IMR-90 (cell line): ENCODE measurements at regions not wholly inside any gene's neighbourhood (a gene's known extent, or its start where the extent isn't known, plus 50 kb on each side); places are given as distances from the start of the nearest gene placed in this dataset.

Experiments
- ATAC-seq: fragments of 200-7000 bp; cut with Tn5 transposase; 2 replicates; pipeline ENCODE4 v1.9.1; 2020; ENCODE audit warnings: low read depth, mild to moderate bottlenecking, moderate library complexity
- BruUV-seq: library from RNA; stranded (reverse); fragments of 400-500 nt; replicated peaks from 2 replicates; lab custom pipeline; 2021; lab: Mats Ljungman, UMichigan
- CTCF ChIA-PET: fragments of 300-600 bp; formaldehyde crosslinking; extraction: SDS; loops from one replicate; lab custom pipeline; 2021; ENCODE audit warnings: antibody characterized with exemption; lab: Yijun Ruan, JAX
- POLR2A ChIA-PET: fragments of 300-600 bp; sonication (Branson Sonifier 250); formaldehyde crosslinking; loops from one replicate; lab custom pipeline; 2022; ENCODE audit warnings: antibody characterized with exemption; ENCODE audit not compliant: unreplicated experiment; lab: Charles Lee
- DNase-seq: peaks from one replicate; pipeline ENCODE4 v3.0.0; 2013
- H2AFZ ChIP-seq: replicated peaks from 2 replicates; pipeline ENCODE3; 2013; ENCODE audit warnings: low read length, mild to moderate bottlenecking; ENCODE audit not compliant: poor library complexity
- H2AK5ac ChIP-seq: 2 replicates; pipeline ENCODE4 v1.6.1; 2013; ENCODE audit warnings: low read depth, low read length, inconsistent platforms
- H2AK9ac ChIP-seq: replicated peaks from 2 replicates; pipeline ENCODE3; 2013; ENCODE audit warnings: mild to moderate bottlenecking, low read depth, low read length, moderate library complexity; ENCODE audit not compliant: poor library complexity
- H2BK120ac ChIP-seq: 2 replicates; pipeline ENCODE4 v1.6.1; 2013; ENCODE audit warnings: low read depth, low read length, inconsistent platforms
- H2BK15ac ChIP-seq: 3 replicates; pipeline ENCODE4 v1.6.1; 2013; ENCODE audit warnings: low read depth, low read length, inconsistent platforms
- H2BK20ac ChIP-seq: 2 replicates; pipeline ENCODE4 v1.6.1; 2013; ENCODE audit warnings: low read depth, mild to moderate bottlenecking, inconsistent platforms, low read length, moderate library complexity
- H2BK5ac ChIP-seq: 2 replicates; pipeline ENCODE4 v1.6.1; 2013; ENCODE audit warnings: mild to moderate bottlenecking, low read depth, low read length, inconsistent platforms; ENCODE audit not compliant: poor library complexity, severe bottlenecking
- H3K14ac ChIP-seq: replicated peaks from 2 replicates; pipeline ENCODE4 v1.6.1; 2013; ENCODE audit warnings: low read depth, low read length, inconsistent platforms
- H3K18ac ChIP-seq: 2 replicates; pipeline ENCODE4 v1.6.1; 2013; ENCODE audit warnings: low read depth, low read length, control low read depth
- H3K23ac ChIP-seq: 2 replicates; pipeline ENCODE4 v1.6.1; 2013; ENCODE audit warnings: low read depth, low read length, inconsistent platforms
- H3K27ac ChIP-seq: 2 replicates; pipeline ENCODE4 v1.5.1; 2013; ENCODE audit warnings: mild to moderate bottlenecking, control low read depth, low read length; ENCODE audit not compliant: insufficient read depth
- H3K27me3 ChIP-seq: 2 replicates; pipeline ENCODE4 v1.6.1; 2013; ENCODE audit warnings: low read length; ENCODE audit not compliant: control insufficient read depth, insufficient read depth
- H3K36me3 ChIP-seq: 2 replicates; pipeline ENCODE4 v1.6.1; 2013; ENCODE audit warnings: low read length, mixed read lengths; ENCODE audit not compliant: control insufficient read depth, insufficient read depth
- H3K4ac ChIP-seq: 2 replicates; pipeline ENCODE4 v1.6.1; 2013; ENCODE audit warnings: low read depth, low read length, inconsistent platforms
- H3K4me1 ChIP-seq: 2 replicates; pipeline ENCODE4 v1.6.1; 2013; ENCODE audit warnings: low read length, mixed read lengths; ENCODE audit not compliant: control insufficient read depth, insufficient read depth
- H3K4me2 ChIP-seq: 2 replicates; pipeline ENCODE4 v1.6.1; 2013; ENCODE audit warnings: low read depth, mild to moderate bottlenecking, control low read depth, low read length, moderate library complexity
- H3K4me3 ChIP-seq: 2 replicates; pipeline ENCODE4 v1.5.1; 2013; ENCODE audit warnings: low read depth, mild to moderate bottlenecking, control low read depth, low read length, moderate library complexity; ENCODE audit not compliant: insufficient read depth
- H3K56ac ChIP-seq: 2 replicates; pipeline ENCODE4 v1.6.1; 2013; ENCODE audit warnings: low read length, inconsistent platforms; ENCODE audit not compliant: insufficient read depth; ENCODE audit errors: extremely low read depth
- H3K79me1 ChIP-seq, 2 experiments: 2 replicates each; pipeline ENCODE4 v1.6.1; 2013; ENCODE audit warnings: low read length in 2 of 2, inconsistent platforms in 1 of 2, low read depth in 1 of 2
- H3K9ac ChIP-seq: 2 replicates; pipeline ENCODE4 v1.6.1; 2013; ENCODE audit warnings: low read depth, low read length, control low read depth
- H3K9me1 ChIP-seq: 2 replicates; pipeline ENCODE4 v1.6.1; 2013; ENCODE audit warnings: low read length, inconsistent platforms; ENCODE audit not compliant: insufficient read depth
- H3K9me3 ChIP-seq: 2 replicates; pipeline ENCODE4 v1.6.1; 2013; ENCODE audit warnings: low read length; ENCODE audit not compliant: control insufficient read depth, insufficient read depth
- H4K20me1 ChIP-seq: 2 replicates; pipeline ENCODE4 v1.6.1; 2013; ENCODE audit warnings: low read length, inconsistent platforms; ENCODE audit not compliant: insufficient read depth
- H4K5ac ChIP-seq: 2 replicates; pipeline ENCODE4 v1.6.1; 2013; ENCODE audit warnings: mild to moderate bottlenecking, low read depth, low read length, control low read depth
- H4K8ac ChIP-seq, 2 experiments: 2 replicates each; pipeline ENCODE4 v1.6.1; 2013; ENCODE audit warnings: low read depth in 2 of 2, low read length in 2 of 2, control low read depth in 1 of 2, inconsistent platforms in 1 of 2
- H4K91ac ChIP-seq: 2 replicates; pipeline ENCODE4 v1.6.1; 2013; ENCODE audit warnings: low read depth, low read length, inconsistent platforms; ENCODE audit not compliant: insufficient read depth
- BHLHE40 ChIP-seq: fragments of 150-350 bp; IDR thresholded peaks from 2 replicates; pipeline ENCODE4 v1.6.1; 2016; ENCODE audit warnings: mild to moderate bottlenecking, low read depth, low read length
- NFE2L2 ChIP-seq: fragments of 150-350 bp; IDR thresholded peaks from 2 replicates; pipeline ENCODE4 v1.6.1; 2016; ENCODE audit warnings: low read depth, mild to moderate bottlenecking, low read length
- RCOR1 ChIP-seq: IDR thresholded peaks from 2 replicates; pipeline ENCODE4 v1.6.1; 2012; ENCODE audit warnings: mild to moderate bottlenecking, low read length, improper control_type of control experiment; ENCODE audit not compliant: insufficient replicate concordance
- RFX5 ChIP-seq: IDR thresholded peaks from 2 replicates; pipeline ENCODE4 v1.8.0; 2012; ENCODE audit warnings: low read depth, mild to moderate bottlenecking, low read length, moderate library complexity
- WGBS, 2 experiments: methylation state at CpG; one replicate each; pipeline versions ENCODE4 v1.1.5 to v1.1.7; 2013; ENCODE audit warnings: missing lambda C conversion rate in 2 of 2; ENCODE audit not compliant: insufficient read length in 1 of 2; ENCODE audit errors: extremely low coverage in 2 of 2; 5-methylcytosine and 5-hydroxymethylcytosine counted together
- dilution Hi-C: fragments of 300-500 bp; cut with HindIII; formaldehyde crosslinking; loops from one replicate; pipeline ENCODE4 v1.14.3; 2018; ENCODE audit warnings: low sequenced_read_pairs; ENCODE audit not compliant: unreplicated experiment
- in situ Hi-C: fragments of 300-500 bp; cut with MboI; formaldehyde crosslinking; loops from 3 replicates; pipeline ENCODE4 v1.14.3; 2019; ENCODE audit warnings: low sequenced_read_pairs, inconsistent platforms, mixed read lengths
- intact Hi-C: fragments of 100-400 bp; cut with micrococcal nuclease; formaldehyde crosslinking; loops from 2 replicates; pipeline ENCODE4 v1.10.0; 2022
- TF ChIP-seq, protein P1 (sequence below): fragments of 150-350 bp; IDR thresholded peaks from 2 replicates; pipeline ENCODE4 v1.6.1; 2017; ENCODE audit warnings: mild to moderate bottlenecking, antibody characterized with exemption, low read length, low read depth

DNA sequence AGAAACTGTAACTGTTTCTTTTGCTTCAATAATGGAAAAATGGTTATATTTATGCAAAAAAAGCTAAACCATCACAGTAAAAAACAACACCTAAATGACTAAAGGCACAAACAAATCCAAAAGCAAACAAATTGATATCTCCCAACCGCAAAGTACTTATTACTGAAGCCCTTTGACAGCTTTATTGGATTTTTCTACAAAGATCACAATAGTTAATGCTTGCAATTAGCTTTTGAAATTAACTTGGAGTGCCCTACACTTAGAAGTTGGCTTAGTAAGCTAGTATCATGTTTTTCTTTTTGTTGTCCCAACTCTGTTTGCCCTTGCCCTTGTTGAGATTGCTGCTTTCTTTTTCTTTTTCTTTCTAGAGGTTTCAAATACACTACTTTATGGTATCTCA lies 257.5 kb downstream of the INHBA start:
- Histone ChIP-seq H4K5ac (no peak overlapping the region), H3K9me1 (no peaks in the 10 kb centered on the region), H3K23ac (no peak overlapping the region), H3K9me3 (no peaks in the 10 kb centered on the region), H2AK5ac (no peak overlapping the region), H3K36me3 (no peaks in the 10 kb centered on the region), H3K27ac (no peak overlapping the region), H4K91ac (no peak overlapping the region), H2AK9ac (no peak overlapping the region), H3K4ac (no peak overlapping the region), H4K8ac (no peak overlapping the region), H3K4me2 (no peak overlapping the region), H2AFZ (no peak overlapping the region), H3K4me3 (no peak overlapping the region), H4K20me1 (no peaks in the 10 kb centered on the region), H3K79me1 (no peaks in the 10 kb centered on the region), H3K4me1 (peaks cover 3% of the 10 kb centered on the region), H2BK5ac (no peak overlapping the region), H3K27me3 (no peaks in the 10 kb centered on the region), H2BK120ac (no peak overlapping the region), H3K56ac (no peak overlapping the region), H3K18ac (no peak overlapping the region), H2BK20ac (no peak overlapping the region), H3K14ac (no peak overlapping the region), H2BK15ac (no peak overlapping the region), H3K9ac (no peak overlapping the region)
- WGBS, 2 experiments: no CpG with 5 or more reads among the region's 1 CpG
- no peak for ATAC-seq
- POLR2A ChIA-PET: no interaction called here
- intact Hi-C loops (no loop called here), in situ Hi-C loops (no loop called here), dilution Hi-C loops (no loop called here)
- CTCF ChIA-PET: no interaction called here
- no peak for TF ChIP-seq RCOR1
- TF ChIP-seq RFX5: no peak
- no peak for TF ChIP-seq BHLHE40
- TF ChIP-seq, protein P1, sequence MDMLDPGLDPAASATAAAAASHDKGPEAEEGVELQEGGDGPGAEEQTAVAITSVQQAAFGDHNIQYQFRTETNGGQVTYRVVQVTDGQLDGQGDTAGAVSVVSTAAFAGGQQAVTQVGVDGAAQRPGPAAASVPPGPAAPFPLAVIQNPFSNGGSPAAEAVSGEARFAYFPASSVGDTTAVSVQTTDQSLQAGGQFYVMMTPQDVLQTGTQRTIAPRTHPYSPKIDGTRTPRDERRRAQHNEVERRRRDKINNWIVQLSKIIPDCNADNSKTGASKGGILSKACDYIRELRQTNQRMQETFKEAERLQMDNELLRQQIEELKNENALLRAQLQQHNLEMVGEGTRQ: no peak
- no peak for TF ChIP-seq NFE2L2
- BruUV-seq: no TSS peak
- DNase-seq: no peak
